ENCODE measurements at regions not wholly inside any gene's neighbourhood (a gene's known extent, or its start where the extent isn't known, plus 50 kb on each side); places are given as distances from the start of the nearest gene placed in this dataset.
A peak's percentile ranks its signal among the peaks of the same experiment; 100 is the strongest.

GRCh38 chr20:4070323-4071177 lies 55.2 kb upstream of the RNF24 start:
- intact Hi-C loops (cut with DNase I) = loop anchor here (5.0 kb wide), 2 partner anchors 53 to 183 kb away; partner anchors contain the start of genes PANK2 (in 1 of the 2) and RNF24 (in 1 of the 2)
- TF ChIP-seq POLR2A (IDR thresholded peaks at IDR 0.05) = no peak
- TF ChIP-seq CTCF (IDR thresholded peaks at IDR 0.05) = no peak
- no peaks in the 10 kb centered on the region for H3K9me3 ChIP-seq (replicated peaks in 1 of 3)
- H3K4me1 ChIP-seq (replicated peaks in 1 of 2) = peaks cover 0 to 5% of the 10 kb centered on the region in 2 donors
- H3K36me3 ChIP-seq (replicated peaks in 1 of 2) = no peaks in the 10 kb centered on the region
- no peak overlapping the region for H3K27ac ChIP-seq
- H3K4me3 ChIP-seq = no peak overlapping the region
- WGBS, 4 donors = 74 to 89% (median 78%) methylated on average over 2 to 3 of the region's 3 CpGs
- peak in 1 of 7 donors; percentile 23 for DNase-seq
- H3K27me3 ChIP-seq = no peaks in the 10 kb centered on the region

- H3K4me3 ChIP-seq = no peak overlapping the region
- no peak for TF ChIP-seq CTCF (IDR thresholded peaks at IDR 0.05)
- H3K27ac ChIP-seq = no peak overlapping the region
- no peaks in the 10 kb centered on the region for H3K9me3 ChIP-seq (replicated peaks in 1 of 3)
- intact Hi-C loops (cut with DNase I) = loop anchor here (5.0 to 10.0 kb wide), 3 partner anchors 52 to 185 kb away; partner anchors contain the start of genes PANK2 (in 2 of the 2) and RNF24 (in 1 of the 2)
- no peaks in the 10 kb centered on the region for H3K27me3 ChIP-seq
- H3K36me3 ChIP-seq (replicated peaks in 1 of 2) = no peaks in the 10 kb centered on the region
- DNase-seq = no peak
- WGBS, 4 donors = 86 to 95% (median 92%) methylated on average over 1 to 2 of the region's 2 CpGs
- H3K4me1 ChIP-seq (replicated peaks in 1 of 2) = peaks cover 2 to 13% of the 10 kb centered on the region in 2 donors
Measured at GRCh38 chr20:4069751-4070150, 54.4 kb upstream of the RNF24 start.

GRCh38 chr20:4068708-4069107 lies 53.4 kb upstream of the RNF24 start:
- TF ChIP-seq POLR2A (IDR thresholded peaks at IDR 0.05) (no peak), CTCF (IDR thresholded peaks at IDR 0.05) (no peak)
- H3K36me3 ChIP-seq (replicated peaks in 1 of 2) = no peaks in the 10 kb centered on the region
- no peaks in the 10 kb centered on the region for H3K27me3 ChIP-seq
- H3K4me3 ChIP-seq = no peak overlapping the region
- no peak overlapping the region for H3K27ac ChIP-seq
- H3K4me1 ChIP-seq (replicated peaks in 1 of 2) = peaks cover 12 to 24% of the 10 kb centered on the region in 2 donors
- H3K9me3 ChIP-seq (replicated peaks in 1 of 3) = no peaks in the 10 kb centered on the region
- intact Hi-C loops (cut with DNase I) = loop anchor here in 1 of 2 donors (10.0 kb wide), 1 partner anchor 184 kb away; the partner anchor contains the start of gene PANK2
- 53 to 81% (median 75%) methylated on average over 3 to 4 of the region's 4 CpGs for WGBS, 4 donors
- DNase-seq = no peak

- Histone ChIP-seq H3K27ac (no peak overlapping the region), H3K27me3 (no peaks in the 10 kb centered on the region), H3K4me1 (replicated peaks in 1 of 2) (peaks cover 12 to 26% of the 10 kb centered on the region in 2 donors), H3K4me3 (no peak overlapping the region), H3K36me3 (replicated peaks in 1 of 2) (no peaks in the 10 kb centered on the region), H3K9me3 (replicated peaks in 1 of 3) (no peaks in the 10 kb centered on the region)
- WGBS, 4 donors = 83 to 88% (median 86%) methylated on average over 8 of the region's 8 CpGs
- intact Hi-C loops (cut with DNase I) = loop anchor here in 1 of 2 donors (10.0 kb wide), 1 partner anchor 183 kb away; the partner anchor contains the start of gene PANK2
- TF ChIP-seq POLR2A (IDR thresholded peaks at IDR 0.05) = no peak
- no peak for TF ChIP-seq CTCF (IDR thresholded peaks at IDR 0.05)
- DNase-seq = no peak
Measured at GRCh38 chr20:4067600-4068261, 52.4 kb upstream of the RNF24 start.
